ENCODE measurements at regions not wholly inside any gene's neighbourhood (a gene's known extent, or its start where the extent isn't known, plus 50 kb on each side); places are given as distances from the start of the nearest gene placed in this dataset.

DNA sequence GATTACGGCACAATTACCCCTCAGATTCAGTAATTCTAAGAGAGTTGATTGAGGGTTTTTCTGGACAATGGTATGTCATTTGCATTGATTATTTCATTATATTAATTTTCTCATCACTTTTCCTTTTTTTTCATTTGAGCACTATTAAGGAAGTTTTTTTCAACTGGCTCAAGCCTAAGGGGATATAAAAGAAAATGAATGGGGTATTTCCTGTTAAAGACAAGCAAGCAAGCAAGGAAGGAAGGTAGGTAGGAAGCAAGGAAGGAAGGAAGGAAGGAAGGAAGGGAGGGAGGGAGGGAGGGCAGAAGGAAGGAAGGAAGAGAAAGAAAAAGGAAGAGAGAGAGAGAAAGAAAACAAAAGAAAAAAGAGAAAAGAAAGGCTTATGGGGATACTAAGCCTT is 620.3 kb downstream of the DIAPH3 start:
- TF ChIP-seq POLR2A (IDR thresholded peaks at IDR 0.05; ENCODE audit: low read depth): no peak
- TF ChIP-seq, protein P1, sequence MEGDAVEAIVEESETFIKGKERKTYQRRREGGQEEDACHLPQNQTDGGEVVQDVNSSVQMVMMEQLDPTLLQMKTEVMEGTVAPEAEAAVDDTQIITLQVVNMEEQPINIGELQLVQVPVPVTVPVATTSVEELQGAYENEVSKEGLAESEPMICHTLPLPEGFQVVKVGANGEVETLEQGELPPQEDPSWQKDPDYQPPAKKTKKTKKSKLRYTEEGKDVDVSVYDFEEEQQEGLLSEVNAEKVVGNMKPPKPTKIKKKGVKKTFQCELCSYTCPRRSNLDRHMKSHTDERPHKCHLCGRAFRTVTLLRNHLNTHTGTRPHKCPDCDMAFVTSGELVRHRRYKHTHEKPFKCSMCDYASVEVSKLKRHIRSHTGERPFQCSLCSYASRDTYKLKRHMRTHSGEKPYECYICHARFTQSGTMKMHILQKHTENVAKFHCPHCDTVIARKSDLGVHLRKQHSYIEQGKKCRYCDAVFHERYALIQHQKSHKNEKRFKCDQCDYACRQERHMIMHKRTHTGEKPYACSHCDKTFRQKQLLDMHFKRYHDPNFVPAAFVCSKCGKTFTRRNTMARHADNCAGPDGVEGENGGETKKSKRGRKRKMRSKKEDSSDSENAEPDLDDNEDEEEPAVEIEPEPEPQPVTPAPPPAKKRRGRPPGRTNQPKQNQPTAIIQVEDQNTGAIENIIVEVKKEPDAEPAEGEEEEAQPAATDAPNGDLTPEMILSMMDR (IDR thresholded peaks at IDR 0.05): no peak
